ENCODE measurements at regions not wholly inside any gene's neighbourhood (a gene's known extent, or its start where the extent isn't known, plus 50 kb on each side); places are given as distances from the start of the nearest gene placed in this dataset.

- intact Hi-C loops (cut with DNase I) = no loop called here
- no peak for DNase-seq
- 50 to 90% (median 82%) methylated on average over 1 of the region's 1 CpG for whole genome bisulfite sequencing, 4 donors
- no peaks in the 10 kb centered on the region for H3K4me1 ChIP-seq (replicated peaks in 1 of 2)
- no peaks in the 10 kb centered on the region for H3K9me3 ChIP-seq (replicated peaks in 1 of 3)
- no peaks in the 10 kb centered on the region for H3K27me3 ChIP-seq
- H3K4me3 ChIP-seq = no peak overlapping the region
- no peak overlapping the region for H3K27ac ChIP-seq
- TF ChIP-seq POLR2A (IDR thresholded peaks at IDR 0.05) (no peak), CTCF (IDR thresholded peaks at IDR 0.05) (no peak)
- no peaks in the 10 kb centered on the region for H3K36me3 ChIP-seq (replicated peaks in 1 of 2)
These were observed 187.2 kb downstream of the RAB28 start for GRCh38 chr4:13296986-13297385.

GRCh38 chr4:13294961-13295605 is 189.1 kb downstream of the RAB28 start:
- H3K9me3 ChIP-seq (replicated peaks in 1 of 3) = no peaks in the 10 kb centered on the region
- H3K27me3 ChIP-seq = no peaks in the 10 kb centered on the region
- DNase-seq = no peak
- TF ChIP-seq CTCF (IDR thresholded peaks at IDR 0.05) = no peak
- no peak for TF ChIP-seq POLR2A (IDR thresholded peaks at IDR 0.05)
- intact Hi-C loops (cut with DNase I) = no loop called here
- H3K36me3 ChIP-seq (replicated peaks in 1 of 2) = no peaks in the 10 kb centered on the region
- H3K4me1 ChIP-seq (replicated peaks in 1 of 2) = peaks cover 0 to 1% of the 10 kb centered on the region in 2 donors
- H3K27ac ChIP-seq = no peak overlapping the region
- no peak overlapping the region for H3K4me3 ChIP-seq
- WGBS, 4 donors = 70 to 78% (median 76%) methylated on average over 5 of the region's 5 CpGs

GRCh38 chr4:13292372-13292771 is 191.8 kb downstream of the RAB28 start:
- H3K4me1 ChIP-seq (replicated peaks in 1 of 2) = peaks cover 0 to 6% of the 10 kb centered on the region in 2 donors
- no peaks in the 10 kb centered on the region for H3K36me3 ChIP-seq (replicated peaks in 1 of 2)
- H3K9me3 ChIP-seq (replicated peaks in 1 of 3) = no peaks in the 10 kb centered on the region
- 75 to 90% (median 84%) methylated on average over 1 of the region's 1 CpG for WGBS, 4 donors
- TF ChIP-seq CTCF (IDR thresholded peaks at IDR 0.05) (no peak), POLR2A (IDR thresholded peaks at IDR 0.05) (no peak)
- DNase-seq = peak in 1 of 7 donors; percentile 30
- H3K27me3 ChIP-seq = no peaks in the 10 kb centered on the region
- intact Hi-C loops (cut with DNase I) = no loop called here
- no peak overlapping the region for H3K27ac ChIP-seq
- no peak overlapping the region for H3K4me3 ChIP-seq

GRCh38 chr4:13289391-13289790 is 194.7 kb downstream of the RAB28 start:
- Histone ChIP-seq H3K9me3 (replicated peaks in 1 of 3) (no peaks in the 10 kb centered on the region), H3K27me3 (no peaks in the 10 kb centered on the region), H3K36me3 (replicated peaks in 1 of 2) (no peaks in the 10 kb centered on the region), H3K27ac (peak overlapping the region in 1 of 5 donors; percentile 58), H3K4me1 (replicated peaks in 1 of 2) (peaks cover 0 to 6% of the 10 kb centered on the region in 2 donors), H3K4me3 (no peak overlapping the region)
- TF ChIP-seq CTCF (IDR thresholded peaks at IDR 0.05) (no peak), POLR2A (IDR thresholded peaks at IDR 0.05) (no peak)
- peak in 3 of 7 donors; percentile 19 to 33 (median 31) for DNase-seq
- 45 to 54% (median 50%) methylated on average over 1 of the region's 1 CpG for WGBS, 4 donors
- intact Hi-C loops (cut with DNase I) = no loop called here
